NCI-H1417 (cell line): ENCODE measurements at regions not wholly inside any gene's neighbourhood (a gene's known extent, or its start where the extent isn't known, plus 50 kb on each side); places are given as distances from the start of the nearest gene placed in this dataset.
"Not testable (repeated sequence)": the region's sequence is repeated elsewhere in the genome, so short reads cannot be mapped to it uniquely, and the experiment has no call there.

Source experiments
- DNase-seq, 3 experiments: peaks; one replicate each; lab custom pipeline; 2025; lab: John Stamatoyannopoulos, UW

- DNase-seq, result peak in 2 of 3 experiments; percentile 22 to 41
Observed at GRCh38 chr13:50229960-50230661, 214.9 kb downstream of the KCNRG start.

DNA sequence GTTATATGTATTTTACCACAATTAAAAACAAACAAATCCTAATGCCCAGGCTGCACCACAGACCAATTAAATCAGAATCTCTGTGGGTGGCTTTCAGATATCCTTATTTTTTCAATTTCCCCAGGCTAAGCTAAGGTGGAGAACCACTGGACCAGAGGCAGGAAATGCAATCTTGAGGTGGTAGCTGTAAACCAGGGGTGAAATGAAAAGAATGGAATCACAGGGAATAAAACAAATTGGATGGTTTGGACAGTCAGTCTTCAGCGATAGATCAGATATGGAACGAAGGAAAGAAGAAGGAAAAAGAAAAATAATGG lies 215.4 kb downstream of the KCNRG start:
- DNase-seq, result no peak

GRCh38 chr13:50233574-50233973 lies 218.3 kb downstream of the KCNRG start:
- DNase-seq, result not testable (repeated sequence)

GRCh38 chr13:50235604-50236342 lies 220.5 kb downstream of the KCNRG start:
- DNase-seq, result no peak

DNA sequence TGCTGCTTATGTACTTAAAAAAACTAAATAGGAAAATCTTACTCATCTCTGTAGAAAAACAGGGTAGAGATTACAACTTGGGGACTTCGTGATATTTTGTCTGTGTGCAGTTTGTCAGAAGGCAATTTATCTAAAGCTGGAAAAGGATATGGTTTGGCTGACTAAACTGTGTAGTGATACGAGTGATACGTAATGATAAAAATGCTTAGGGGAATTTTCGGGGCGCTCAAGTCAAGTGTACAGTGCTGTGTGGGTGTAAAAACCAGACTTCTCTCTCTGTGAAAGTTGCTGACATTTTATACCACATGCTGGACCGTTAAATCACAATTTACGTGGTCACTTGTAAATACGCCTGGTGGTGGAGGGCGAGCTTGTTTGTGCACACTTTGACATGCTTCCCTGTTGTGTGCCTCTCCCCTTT lies 221.7 kb downstream of the KCNRG start:
- no peak for DNase-seq

GRCh38 chr13:50238922-50239321 lies 223.7 kb downstream of the KCNRG start:
- no peak for DNase-seq

DNA sequence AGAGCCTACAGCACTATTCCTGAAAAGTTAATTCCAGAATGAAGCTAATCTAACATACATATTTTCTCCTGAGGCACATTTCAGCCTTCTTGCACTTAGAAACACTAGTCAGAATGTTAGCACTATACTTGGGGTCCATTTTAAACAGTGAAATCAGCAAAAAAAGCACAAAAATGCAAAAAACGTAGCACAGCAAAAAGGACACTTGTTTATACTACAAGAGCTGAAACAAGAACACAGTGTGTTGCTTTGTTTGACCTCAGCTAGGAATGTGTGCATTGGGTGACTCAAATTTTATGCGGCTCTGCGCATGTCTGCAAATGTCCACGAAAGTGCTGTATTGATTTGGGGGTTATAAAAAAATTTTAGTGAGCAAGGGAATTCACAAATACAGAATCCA lies 226.2 kb downstream of the KCNRG start:
- DNase-seq, result no peak

GRCh38 chr13:50243931-50244330 lies 228.7 kb downstream of the KCNRG start:
- DNase-seq, result no peak

DNA sequence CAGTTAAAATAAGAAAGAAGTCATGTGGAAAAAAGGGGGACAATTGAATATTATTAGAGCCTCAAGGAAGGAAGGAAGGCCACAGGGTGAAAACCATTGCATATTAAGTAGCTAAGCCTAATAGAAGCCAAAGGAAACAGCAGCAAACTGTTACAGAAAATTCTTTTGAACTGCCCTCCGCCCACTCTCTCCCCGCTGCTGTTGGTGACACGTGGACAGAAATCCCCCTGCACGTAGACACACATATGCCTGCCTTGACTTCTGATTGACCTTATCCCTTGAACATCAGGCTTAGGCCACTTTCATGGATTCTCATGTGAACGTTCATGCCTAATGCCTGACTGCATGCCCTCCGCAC lies 229.1 kb downstream of the KCNRG start:
- no peak for DNase-seq

DNA sequence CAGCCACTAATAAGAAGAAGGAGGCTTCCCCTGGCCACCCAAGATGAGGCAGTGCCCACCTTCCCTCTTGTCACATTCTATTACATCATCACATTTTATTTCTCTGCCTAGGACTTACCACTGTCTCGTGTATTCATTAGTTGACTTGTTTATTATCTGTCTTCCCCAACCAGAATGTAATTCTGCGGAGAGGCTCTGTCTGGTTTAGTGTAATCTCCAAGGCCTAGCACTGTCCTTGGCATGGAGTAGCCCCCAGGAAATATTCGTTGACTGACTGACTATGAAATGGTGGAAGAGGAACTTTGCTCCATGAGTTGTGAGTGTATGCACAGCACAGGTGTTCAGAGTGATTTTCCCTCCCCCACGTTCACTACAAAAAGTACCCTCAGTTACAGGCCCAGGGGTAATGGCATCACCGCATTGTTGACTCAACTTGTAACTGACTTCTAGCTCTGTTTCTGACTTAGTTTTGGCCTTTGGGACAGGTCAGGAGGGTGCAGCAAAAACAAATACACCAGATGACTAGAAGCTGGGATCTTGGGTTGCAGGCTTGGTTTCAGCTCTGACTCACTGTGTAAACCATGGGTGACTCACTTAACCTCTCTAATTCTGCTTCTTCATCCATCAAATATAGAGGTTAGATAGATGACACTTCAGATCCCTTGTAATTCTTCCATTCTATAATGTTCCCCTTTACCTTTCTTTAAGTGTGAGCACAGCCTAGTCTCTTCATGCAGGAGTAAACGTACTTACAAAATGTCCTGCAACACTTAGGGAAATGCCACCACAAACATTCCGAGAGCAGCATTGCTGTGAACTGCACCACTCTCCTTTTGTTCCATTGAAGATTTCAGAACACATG lies 229.7 kb downstream of the KCNRG start:
- no peak for DNase-seq

- no peak for DNase-seq
Observed at GRCh38 chr13:50247223-50247622, 232.0 kb downstream of the KCNRG start.

DNA sequence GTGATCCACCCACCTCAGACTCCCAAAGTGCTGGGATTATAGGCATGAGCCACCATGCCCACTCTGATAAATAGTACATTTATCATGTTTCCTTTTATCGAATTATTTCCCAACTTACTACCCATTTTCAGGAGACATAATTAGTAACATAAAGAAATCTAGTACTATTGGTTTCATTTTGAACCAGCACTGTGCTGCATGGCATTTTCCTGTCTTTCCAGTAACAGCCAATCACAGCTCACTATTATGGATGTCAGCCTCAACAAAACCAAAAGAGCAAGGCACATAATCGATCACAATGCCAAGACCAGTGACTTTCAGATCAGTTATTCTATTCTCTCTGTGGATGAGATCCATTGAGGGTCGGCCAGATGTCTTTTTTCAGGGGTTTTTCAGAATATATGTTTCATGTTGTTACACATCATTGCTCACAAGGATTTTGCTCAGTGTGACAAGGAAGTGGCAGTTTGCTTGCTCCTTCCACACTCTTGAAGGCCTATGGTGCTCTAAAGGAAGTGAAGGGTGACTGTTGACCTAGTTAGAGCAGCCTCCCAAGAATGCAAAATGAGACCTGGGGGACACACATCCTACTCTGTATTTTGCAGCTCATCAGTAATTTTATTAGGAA lies 233.4 kb downstream of the KCNRG start:
- no peak for DNase-seq

DNA sequence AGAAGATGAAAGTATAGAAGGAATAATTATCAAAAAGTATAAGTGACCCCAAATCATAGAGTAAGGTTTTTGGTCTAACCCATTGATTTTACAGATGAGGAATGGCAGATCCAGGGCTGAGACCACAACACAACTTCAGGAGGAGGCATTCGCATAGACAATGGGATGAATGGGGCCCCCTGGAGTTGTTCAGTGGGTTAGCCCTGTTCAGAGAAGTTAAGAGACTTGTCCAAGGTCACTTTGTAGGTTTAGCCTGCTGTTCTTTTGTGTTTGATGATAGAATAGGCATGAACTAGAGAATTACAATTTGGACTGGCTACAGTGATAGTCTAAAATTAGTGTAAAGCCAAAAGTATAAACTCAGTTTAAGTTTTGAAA lies 233.9 kb downstream of the KCNRG start:
- DNase-seq, result no peak

DNA sequence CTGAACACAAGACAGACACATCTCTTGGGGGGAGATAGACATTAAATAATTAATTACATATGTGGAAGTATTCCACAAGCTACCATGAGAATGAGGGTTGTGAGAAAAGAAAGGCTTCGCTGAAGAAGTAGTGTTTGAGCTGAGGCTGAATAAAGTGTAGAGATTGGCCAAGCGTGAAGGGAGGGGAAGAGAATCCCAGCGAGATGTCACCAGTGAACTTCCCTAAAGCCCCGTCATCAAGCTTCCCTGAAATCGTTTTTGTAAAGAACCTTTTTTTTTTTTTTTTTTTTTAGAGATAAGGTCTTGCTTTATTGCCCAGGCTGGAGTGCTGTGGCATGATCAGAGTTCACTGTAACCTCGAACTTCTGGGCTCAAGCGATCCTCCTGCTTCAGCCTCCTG lies 235.2 kb downstream of the KCNRG start:
- no peak for DNase-seq

GRCh38 chr13:50255639-50256038 lies 240.4 kb downstream of the KCNRG start:
- no peak for DNase-seq

DNA sequence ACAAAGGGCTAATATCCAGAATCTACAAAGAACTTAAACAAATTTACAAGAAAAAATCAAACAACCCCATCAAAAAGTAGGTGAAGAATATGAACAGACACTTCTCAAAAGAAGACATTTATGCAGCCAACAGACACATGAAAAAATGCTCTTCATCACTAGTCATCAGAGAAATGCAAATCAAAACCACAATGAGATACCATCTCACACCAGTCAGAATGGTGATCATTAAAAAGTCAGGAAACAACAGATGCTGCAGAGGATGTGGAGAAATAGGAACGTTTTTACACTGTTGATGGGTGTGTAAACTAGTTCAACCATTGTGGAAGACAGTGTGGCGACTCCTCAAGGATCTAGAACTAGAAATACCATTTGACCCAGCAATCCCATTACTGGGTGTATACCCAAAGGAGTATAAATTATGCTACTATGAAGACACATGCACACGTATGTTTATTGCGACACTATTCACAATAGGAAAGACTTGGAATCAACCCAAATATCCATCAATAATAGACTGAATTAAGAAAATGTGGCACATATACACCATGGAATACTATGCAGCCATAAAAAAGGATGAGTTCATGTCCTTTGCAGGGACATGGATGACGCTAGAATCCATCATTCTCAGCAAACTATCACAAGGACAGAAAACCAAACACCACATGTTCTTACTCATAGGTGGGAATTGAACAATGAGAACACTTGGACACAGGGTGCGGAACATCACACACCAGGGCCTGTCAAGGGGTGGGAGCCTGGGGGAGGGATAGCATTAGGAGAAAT lies 241.5 kb downstream of the KCNRG start:
- DNase-seq, result not testable (repeated sequence)

- DNase-seq, result no peak
Observed at GRCh38 chr13:50257646-50258045, 242.4 kb downstream of the KCNRG start.

- DNase-seq, result peak; percentile 15 to 70 (median 37)
Observed at GRCh38 chr13:50261130-50261901, 246.1 kb downstream of the KCNRG start.

DNA sequence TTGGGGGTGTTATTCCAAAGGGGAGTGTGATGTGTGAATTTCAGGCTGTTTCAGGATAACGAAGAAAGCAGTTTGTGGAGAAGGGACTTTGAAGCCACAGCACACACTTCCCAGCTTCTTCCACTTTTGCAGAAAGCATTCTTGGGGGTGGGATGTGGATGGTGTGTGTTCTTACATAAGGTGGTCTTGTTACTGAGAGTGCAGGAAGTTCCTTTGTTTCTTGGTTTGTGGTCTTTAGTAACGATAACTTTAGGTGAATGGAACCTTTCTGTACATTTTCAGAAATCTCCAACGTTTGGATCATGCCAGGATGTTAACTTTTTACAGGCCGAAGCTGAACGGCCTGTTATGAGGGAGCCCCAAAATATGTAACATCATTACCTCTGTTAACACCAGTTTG lies 251.8 kb downstream of the KCNRG start:
- no peak for DNase-seq

GRCh38 chr13:50267917-50268316 lies 252.7 kb downstream of the KCNRG start:
- no peak for DNase-seq

- no peak for DNase-seq
Observed at GRCh38 chr13:50268500-50268899, 253.3 kb downstream of the KCNRG start.
